Vagina (tissue), 2 donors: ENCODE measurements at regions not wholly inside any gene's neighbourhood (a gene's known extent, or its start where the extent isn't known, plus 50 kb on each side); places are given as distances from the start of the nearest gene placed in this dataset.

ENCODE experiments used
- DNase-seq, 2 donors: peaks; one replicate each; pipeline ENCODE4 v3.0.0-alpha.2; 2017; ENCODE audit errors: extremely low spot score in 2 of 2
- H3K27ac ChIP-seq: fragments of 200-600 bp; sonication (generic); one replicate; pipeline ENCODE4 v1.5.1; 2019
- H3K27me3 ChIP-seq: fragments of 200-600 bp; sonication (generic); one replicate; pipeline ENCODE4 v1.5.1; 2019
- H3K36me3 ChIP-seq, 2 donors: fragments of 200-600 bp; sonication (generic); one replicate each; pipeline ENCODE4 v1.5.1; 2017 to 2019
- H3K4me1 ChIP-seq: fragments of 200-600 bp; sonication (generic); one replicate; pipeline ENCODE4 v1.5.1; 2019
- H3K4me3 ChIP-seq, 2 donors: fragments of 200-600 bp; sonication (generic); 1 replicate in 1 of 2; 2 replicates in 1 of 2; pipeline ENCODE4 v1.5.1; 2016 to 2019
- H3K9me3 ChIP-seq: fragments of 200-600 bp; sonication (generic); one replicate; pipeline ENCODE4 v1.5.1; 2019
- CTCF ChIP-seq, 3 experiments: fragments of 450-650 bp in 2 of 3; fragments of 200-600 bp in 1 of 3; sonication (generic) in 1 of 3; IDR thresholded peaks; one replicate each; pipeline ENCODE4 v1.5.1; 2017 to 2019; ENCODE audit warnings: antibody characterized with exemption in 3 of 3, mild to moderate bottlenecking in 2 of 3, moderate library complexity in 2 of 3
- POLR2A ChIP-seq, 2 donors: fragments of 450-650 bp; IDR thresholded peaks; one replicate each; pipeline ENCODE4 v1.6.1; 2017; ENCODE audit warnings: antibody characterized with exemption in 2 of 2, mild to moderate bottlenecking in 2 of 2, moderate library complexity in 2 of 2
- POLR2AphosphoS5 ChIP-seq, 2 donors: sonication (generic); formaldehyde crosslinking; IDR thresholded peaks; one replicate each; pipeline ENCODE4 v1.9.0; 2017; ENCODE audit warnings: antibody characterized with exemption in 2 of 2, mild to moderate bottlenecking in 2 of 2, low read depth in 1 of 2; ENCODE audit not compliant: insufficient read depth in 1 of 2
- intact Hi-C: fragments of 100-400 bp; cut with DNase I; formaldehyde crosslinking; loops from one replicate; pipeline ENCODE4 v1.15.1; 2023

GRCh38 chr5:124796495-124796894 is 50.1 kb upstream of the ZNF608 start:
- Histone ChIP-seq H3K27ac (no peak overlapping the region), H3K4me3 (no peak overlapping the region), H3K27me3 (no peaks in the 10 kb centered on the region), H3K36me3 (no peaks in the 10 kb centered on the region), H3K4me1 (no peaks in the 10 kb centered on the region), H3K9me3 (no peaks in the 10 kb centered on the region)
- TF ChIP-seq POLR2A (IDR thresholded peaks at IDR 0.05) = no peak
- no peak for TF ChIP-seq CTCF (IDR thresholded peaks at IDR 0.05)
- no peak for DNase-seq
- intact Hi-C loops = no loop called here

- Histone ChIP-seq H3K27ac (no peak overlapping the region), H3K9me3 (no peaks in the 10 kb centered on the region), H3K4me1 (no peaks in the 10 kb centered on the region), H3K27me3 (no peaks in the 10 kb centered on the region), H3K4me3 (no peak overlapping the region), H3K36me3 (no peaks in the 10 kb centered on the region)
- TF ChIP-seq CTCF (IDR thresholded peaks at IDR 0.05) (no peak), POLR2AphosphoS5 (IDR thresholded peaks at IDR 0.05; ENCODE audit: insufficient read depth in 1 of 2, low read depth in 1 of 2) (no peak), POLR2A (IDR thresholded peaks at IDR 0.05) (no peak)
- DNase-seq = no peak
- intact Hi-C loops = no loop called here
These were observed 51.2 kb upstream of the ZNF608 start for GRCh38 chr5:124797665-124798087.

GRCh38 chr5:124798890-124799289 is 52.5 kb upstream of the ZNF608 start:
- Histone ChIP-seq H3K27ac (no peak overlapping the region), H3K27me3 (no peaks in the 10 kb centered on the region), H3K4me3 (no peak overlapping the region), H3K4me1 (no peaks in the 10 kb centered on the region), H3K9me3 (no peaks in the 10 kb centered on the region), H3K36me3 (no peaks in the 10 kb centered on the region)
- intact Hi-C loops = no loop called here
- no peak for DNase-seq
- TF ChIP-seq POLR2A (IDR thresholded peaks at IDR 0.05) = no peak
- TF ChIP-seq CTCF (IDR thresholded peaks at IDR 0.05) = no peak
- TF ChIP-seq POLR2AphosphoS5 (IDR thresholded peaks at IDR 0.05; ENCODE audit: insufficient read depth in 1 of 2, low read depth in 1 of 2) = no peak

- Histone ChIP-seq H3K27me3 (no peaks in the 10 kb centered on the region), H3K36me3 (no peaks in the 10 kb centered on the region), H3K27ac (no peak overlapping the region), H3K9me3 (no peaks in the 10 kb centered on the region), H3K4me3 (no peak overlapping the region), H3K4me1 (peaks cover 8% of the 10 kb centered on the region)
- no peak for TF ChIP-seq POLR2AphosphoS5 (IDR thresholded peaks at IDR 0.05; ENCODE audit: insufficient read depth in 1 of 2, low read depth in 1 of 2)
- TF ChIP-seq CTCF (IDR thresholded peaks at IDR 0.05) = no peak
- no peak for DNase-seq
- intact Hi-C loops = no loop called here
These were observed 55.1 kb upstream of the ZNF608 start for GRCh38 chr5:124801551-124801950.

GRCh38 chr5:124803617-124804323 is 57.3 kb upstream of the ZNF608 start:
- intact Hi-C loops = no loop called here
- H3K4me3 ChIP-seq = no peak overlapping the region
- no peak for TF ChIP-seq POLR2A (IDR thresholded peaks at IDR 0.05)
- TF ChIP-seq POLR2AphosphoS5 (IDR thresholded peaks at IDR 0.05; ENCODE audit: insufficient read depth in 1 of 2, low read depth in 1 of 2) = no peak
- TF ChIP-seq CTCF (IDR thresholded peaks at IDR 0.05) = no peak
- no peaks in the 10 kb centered on the region for H3K27me3 ChIP-seq
- no peak for DNase-seq
- H3K36me3 ChIP-seq = no peaks in the 10 kb centered on the region
- H3K4me1 ChIP-seq = peaks cover 16% of the 10 kb centered on the region
- no peak overlapping the region for H3K27ac ChIP-seq
- H3K9me3 ChIP-seq = no peaks in the 10 kb centered on the region
